Prostate gland (tissue), 2 donors: ENCODE measurements at regions not wholly inside any gene's neighbourhood (a gene's known extent, or its start where the extent isn't known, plus 50 kb on each side); places are given as distances from the start of the nearest gene placed in this dataset.
"Not testable (repeated sequence)": the region's sequence is repeated elsewhere in the genome, so short reads cannot be mapped to it uniquely, and the experiment has no call there.

Experiments used
- POLR2AphosphoS5 ChIP-seq: sonication (generic); formaldehyde crosslinking; IDR thresholded peaks from one replicate; pipeline ENCODE4 v1.6.1; 2017; ENCODE audit warnings: antibody characterized with exemption
- TF ChIP-seq, protein P1 (sequence below), 4 experiments: fragments of 200-600 bp in 2 of 4; fragments of 450-650 bp in 2 of 4; sonication (generic) in 2 of 4; IDR thresholded peaks; 1 replicate in 3 of 4; 2 replicates in 1 of 4; pipeline ENCODE4 v1.5.1; 2016 to 2019; ENCODE audit warnings: antibody characterized with exemption in 4 of 4, mild to moderate bottlenecking in 2 of 4, moderate library complexity in 2 of 4

DNA sequence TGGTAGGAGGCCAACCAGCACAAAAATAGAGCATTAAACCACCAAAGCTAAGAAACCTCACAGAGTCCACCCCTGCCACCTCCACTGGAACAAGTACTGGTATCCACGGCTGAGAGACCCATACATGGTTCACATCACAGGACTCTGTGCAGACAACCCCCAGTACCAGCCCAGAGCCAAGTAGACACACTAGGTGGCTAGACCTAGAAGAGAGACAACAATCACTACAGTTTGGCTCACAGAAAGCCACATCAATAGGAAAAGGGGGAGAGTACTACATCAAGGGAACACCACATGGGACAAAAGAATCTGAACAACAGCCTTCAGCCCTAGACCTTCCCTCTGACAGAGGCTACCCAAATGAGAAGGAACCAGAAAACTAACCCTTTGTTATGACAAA, 1614.9 kb downstream of the EFNB2 start:
- TF ChIP-seq, protein P1, sequence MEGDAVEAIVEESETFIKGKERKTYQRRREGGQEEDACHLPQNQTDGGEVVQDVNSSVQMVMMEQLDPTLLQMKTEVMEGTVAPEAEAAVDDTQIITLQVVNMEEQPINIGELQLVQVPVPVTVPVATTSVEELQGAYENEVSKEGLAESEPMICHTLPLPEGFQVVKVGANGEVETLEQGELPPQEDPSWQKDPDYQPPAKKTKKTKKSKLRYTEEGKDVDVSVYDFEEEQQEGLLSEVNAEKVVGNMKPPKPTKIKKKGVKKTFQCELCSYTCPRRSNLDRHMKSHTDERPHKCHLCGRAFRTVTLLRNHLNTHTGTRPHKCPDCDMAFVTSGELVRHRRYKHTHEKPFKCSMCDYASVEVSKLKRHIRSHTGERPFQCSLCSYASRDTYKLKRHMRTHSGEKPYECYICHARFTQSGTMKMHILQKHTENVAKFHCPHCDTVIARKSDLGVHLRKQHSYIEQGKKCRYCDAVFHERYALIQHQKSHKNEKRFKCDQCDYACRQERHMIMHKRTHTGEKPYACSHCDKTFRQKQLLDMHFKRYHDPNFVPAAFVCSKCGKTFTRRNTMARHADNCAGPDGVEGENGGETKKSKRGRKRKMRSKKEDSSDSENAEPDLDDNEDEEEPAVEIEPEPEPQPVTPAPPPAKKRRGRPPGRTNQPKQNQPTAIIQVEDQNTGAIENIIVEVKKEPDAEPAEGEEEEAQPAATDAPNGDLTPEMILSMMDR (IDR thresholded peaks at IDR 0.05), result not testable (repeated sequence)
- TF ChIP-seq POLR2AphosphoS5, result not testable (repeated sequence)
